Heart left ventricle (tissue), 16 donors: ENCODE measurements at regions not wholly inside any gene's neighbourhood (a gene's known extent, or its start where the extent isn't known, plus 50 kb on each side); places are given as distances from the start of the nearest gene placed in this dataset.
"Not testable (repeated sequence)": the region's sequence is repeated elsewhere in the genome, so short reads cannot be mapped to it uniquely, and the experiment has no call there.

Experiments
- ATAC-seq, 4 donors: fragments of 200-7000 bp; cut with Tn5 transposase; one replicate each; pipeline ENCODE4 v1.9.1; 2020 to 2022; ENCODE audit warnings: moderate library complexity in 4 of 4, mild to moderate bottlenecking in 3 of 4, moderate number of reproducible peaks in 1 of 4
- DNase-seq, 5 donors: peaks; one replicate each; pipeline ENCODE4 v3.0.0-alpha.2; 2020
- H3K27ac ChIP-seq, 12 donors: fragments of 200-600 bp; sonication (generic) in 4 of 12; one replicate each; pipeline versions ENCODE4 v1.5.0 to v1.8.0; 2016 to 2022; ENCODE audit warnings: mild to moderate bottlenecking in 2 of 12
- H3K27me3 ChIP-seq, 9 donors: fragments of 200-600 bp; sonication (generic) in 2 of 9; one replicate each; pipeline versions ENCODE4 v1.5.1 to v1.8.0; 2016 to 2022; ENCODE audit warnings: mild to moderate bottlenecking in 3 of 9
- H3K36me3 ChIP-seq, 9 donors: fragments of 200-600 bp; sonication (generic) in 2 of 9; one replicate each; pipeline versions ENCODE4 v1.5.0 to v1.8.0; 2018 to 2022; ENCODE audit warnings: mild to moderate bottlenecking in 2 of 9
- H3K4me1 ChIP-seq, 12 donors: fragments of 200-600 bp; sonication (generic) in 4 of 12; one replicate each; pipeline versions ENCODE4 v1.5.0 to v1.8.0; 2016 to 2022; ENCODE audit warnings: mild to moderate bottlenecking in 3 of 12
- H3K4me3 ChIP-seq, 12 donors: fragments of 200-600 bp; sonication (generic) in 4 of 12; one replicate each; pipeline versions ENCODE4 v1.5.0 to v1.8.0; 2017 to 2022; ENCODE audit warnings: mild to moderate bottlenecking in 9 of 12, moderate library complexity in 4 of 12
- H3K9me3 ChIP-seq, 12 donors: fragments of 200-600 bp; sonication (generic) in 4 of 12; one replicate each; pipeline versions ENCODE4 v1.5.0 to v1.8.0; 2016 to 2022; ENCODE audit warnings: mild to moderate bottlenecking in 1 of 12
- CTCF ChIP-seq, 12 donors: fragments of 200-600 bp; sonication (generic) in 4 of 12; IDR thresholded peaks; one replicate each; pipeline versions ENCODE4 v1.5.0 to v1.8.0; 2018 to 2022; ENCODE audit warnings: antibody characterized with exemption in 12 of 12, mild to moderate bottlenecking in 5 of 12
- POLR2A ChIP-seq, 2 donors: fragments of 450-650 bp; IDR thresholded peaks; one replicate each; pipeline ENCODE4 v1.6.1; 2017; ENCODE audit warnings: antibody characterized with exemption in 2 of 2, mild to moderate bottlenecking in 2 of 2, moderate library complexity in 2 of 2
- WGBS, 4 donors: extraction: QIAGEN DNeasy Blood & Tissue Kit in 2 of 4; methylation state at CpG; one replicate each; pipeline versions ENCODE4 v1.1.5 to v1.1.7; 2013 to 2018; 5-methylcytosine and 5-hydroxymethylcytosine counted together
- intact Hi-C, 10 donors: fragments of 100-400 bp; cut with DNase I; formaldehyde crosslinking; loops; one replicate each; pipeline versions ENCODE4 v1.11.1 to v1.14.2; 2022
- donor health status: ischemic (EF 13 %, LVEDD 7.1; RV severe dilation, severe dysfunction).
- donor health status: healthy with polysubstance abuse.
- donor health status: DM: no; HTN: yes; CAD: no.
- donor health status: DM: no; HTN: no; CAD: no.
- donor health status: ischemic (EF 25% LVEDD 6.9; RV normal size, moderate dysfunction).
- donor health status: ischemic (EF 25% LVEDD 5.7; RV mildly dilated, moderate dysfunction).
- donor health status: healthy.
- donor health status: DM: yes; HTN: yes; CAD: no.
- donor health status: ischemic (EF 35%, LVEDD 5.7; RV mildly dilated, moderate dysfunction).
- donor health status: nonischemic (EF 11% LVEDD 7.7; RV severe dilation, severe dysfunction).
- donor health status: DM: yes; HTN: yes; CAD: no.
- donor health status: PGD.
- donor health status: ischemic (EF 29% LVEDD 5.4; RV normal size, mild dysfunction).
- donor health status: nonischemic (EF 23%, LVEDD 6.1; RV moderate dilation, normal function).

GRCh38 chrX:106479920-106480319 is 131.9 kb upstream of the RADX start:
- no peak overlapping the region for H3K4me3 ChIP-seq
- no peaks in the 10 kb centered on the region for H3K9me3 ChIP-seq
- ATAC-seq (no peak), DNase-seq (no peak)
- no peaks in the 10 kb centered on the region for H3K36me3 ChIP-seq
- peaks cover 0 to 5% (median 0%) of the 10 kb centered on the region in 9 donors for H3K27me3 ChIP-seq
- TF ChIP-seq POLR2A (IDR thresholded peaks at IDR 0.05) = no peak
- no peak for TF ChIP-seq CTCF (IDR thresholded peaks at IDR 0.05)
- no peak overlapping the region for H3K27ac ChIP-seq
- H3K4me1 ChIP-seq = no peaks in the 10 kb centered on the region
- intact Hi-C loops = loop anchor here (2.0 to 10.0 kb wide), 4 partner anchors 311 to 1415 kb away; no protein-coding TSS in a partner anchor
- 52 to 69% (median 64%) methylated on average over 3 of the region's 3 CpGs for WGBS, 4 donors

- peak in 3 of 4 donors; percentile 26 to 71 (median 33) for ATAC-seq
- Histone ChIP-seq H3K36me3 (no peaks in the 10 kb centered on the region), H3K27ac (no peak overlapping the region), H3K27me3 (peaks cover 0 to 4% (median 0%) of the 10 kb centered on the region in 9 donors), H3K4me3 (no peak overlapping the region), H3K4me1 (no peaks in the 10 kb centered on the region), H3K9me3 (no peaks in the 10 kb centered on the region)
- peak; percentile 44 to 81 (median 65) for TF ChIP-seq CTCF (IDR thresholded peaks at IDR 0.05)
- TF ChIP-seq POLR2A (IDR thresholded peaks at IDR 0.05) = no peak
- intact Hi-C loops = loop anchor here (2.0 to 10.0 kb wide), 4 partner anchors 309 to 1413 kb away; no protein-coding TSS in a partner anchor
- 3 to 13% (median 6%) methylated on average over 1 of the region's 1 CpG for WGBS, 4 donors
- peak in 3 of 5 donors; percentile 15 to 21 (median 19) for DNase-seq
Observed at GRCh38 chrX:106481341-106481740, 130.4 kb upstream of the RADX start.

GRCh38 chrX:106484233-106484632 is 127.5 kb upstream of the RADX start:
- WGBS, 4 donors = 53 to 71% (median 64%) methylated on average over 5 of the region's 5 CpGs
- Histone ChIP-seq H3K27ac (no peak overlapping the region), H3K4me3 (no peak overlapping the region), H3K9me3 (no peaks in the 10 kb centered on the region), H3K4me1 (no peaks in the 10 kb centered on the region), H3K27me3 (peaks cover 0 to 4% (median 0%) of the 10 kb centered on the region in 9 donors), H3K36me3 (no peaks in the 10 kb centered on the region)
- TF ChIP-seq CTCF (IDR thresholded peaks at IDR 0.05) = no peak
- no peak for TF ChIP-seq POLR2A (IDR thresholded peaks at IDR 0.05)
- no peak for ATAC-seq
- intact Hi-C loops = loop anchor here (5.0 to 10.0 kb wide), 3 partner anchors 308 to 1411 kb away; no protein-coding TSS in a partner anchor
- no peak for DNase-seq

- H3K4me1 ChIP-seq, H3K4me3 ChIP-seq, H3K27ac ChIP-seq, DNase-seq, ATAC-seq, intact Hi-C loops, H3K9me3 ChIP-seq, H3K36me3 ChIP-seq: not testable (repeated sequence)
- 15 to 22% (median 18%) methylated on average over 5 of the region's 5 CpGs for WGBS, 4 donors
- H3K27me3 ChIP-seq = peaks cover 0 to 32% (median 0%) of the 10 kb centered on the region in 9 donors
Observed at GRCh38 chrX:106493210-106493816, 118.5 kb upstream of the RADX start.

GRCh38 chrX:106499473-106499872 is 112.3 kb upstream of the RADX start:
- Histone ChIP-seq H3K9me3 (peaks cover 0 to 9% (median 0%) of the 10 kb centered on the region in 12 donors), H3K4me3 (no peak overlapping the region), H3K27ac (no peak overlapping the region), H3K4me1 (no peaks in the 10 kb centered on the region), H3K36me3 (no peaks in the 10 kb centered on the region), H3K27me3 (peaks cover 0 to 35% (median 0%) of the 10 kb centered on the region in 9 donors)
- intact Hi-C loops = no loop called here
- no peak for TF ChIP-seq CTCF (IDR thresholded peaks at IDR 0.05)
- no peak for TF ChIP-seq POLR2A (IDR thresholded peaks at IDR 0.05)
- DNase-seq (no peak), ATAC-seq (no peak)
